NCI-H2227 treated with DMSO at 0.1 percent for 48 hours (cell line): ENCODE measurements at regions not wholly inside any gene's neighbourhood (a gene's known extent, or its start where the extent isn't known, plus 50 kb on each side); places are given as distances from the start of the nearest gene placed in this dataset.

Experiments
- DNase-seq: peaks from one replicate; lab custom pipeline; 2025; lab: John Stamatoyannopoulos, UW

DNA sequence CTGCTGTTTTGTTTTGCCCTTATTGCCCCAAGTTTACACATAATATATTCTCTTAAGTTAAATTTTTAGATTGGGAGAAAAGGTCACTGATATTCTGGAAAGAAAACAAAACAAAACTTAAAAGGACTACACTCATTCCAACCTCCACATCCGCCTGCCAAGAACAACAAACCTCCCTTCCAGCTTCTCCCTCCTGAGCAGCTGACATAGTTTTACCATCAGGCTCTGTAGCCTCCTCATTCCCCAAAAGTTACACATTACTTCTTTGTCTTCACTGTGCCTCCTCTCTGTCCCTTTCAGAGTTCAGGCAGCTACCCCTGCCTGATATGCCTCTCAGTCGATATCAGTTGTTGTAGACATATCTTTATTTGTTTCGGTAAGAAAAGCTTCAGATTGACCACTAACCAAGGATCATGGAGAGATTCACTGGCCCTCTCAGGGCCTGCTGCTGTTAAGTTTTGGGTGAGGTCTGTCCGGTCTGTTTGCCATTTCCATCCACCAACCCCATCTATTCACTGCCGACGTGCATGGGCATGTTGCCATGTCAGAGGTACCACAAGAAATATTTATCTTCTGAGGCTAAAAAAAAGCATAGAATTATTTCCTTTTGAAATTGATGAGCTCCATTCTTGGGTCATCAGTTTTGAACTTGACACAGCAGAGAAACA is 164.1 kb downstream of the GASK1B start:
- DNase-seq: no peak

DNA sequence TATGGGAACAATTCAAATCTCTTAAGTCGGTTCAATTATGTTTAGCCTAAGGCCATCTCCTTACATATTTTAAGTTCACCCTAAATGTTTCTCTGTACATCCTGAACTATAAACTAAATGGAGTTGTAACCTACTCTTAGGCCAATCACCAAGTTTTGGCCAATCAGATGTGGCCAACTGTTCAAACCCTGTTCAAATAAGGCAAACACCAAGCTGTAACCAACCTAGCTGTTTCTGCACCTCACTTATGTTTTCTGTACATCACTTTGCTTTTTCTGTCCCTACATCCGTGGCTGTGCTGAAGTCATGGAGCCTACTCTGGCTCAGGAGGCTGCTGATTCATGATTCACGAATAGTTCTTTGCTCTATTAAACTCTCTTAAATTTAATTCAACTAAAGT is 165.3 kb downstream of the GASK1B start:
- no peak for DNase-seq

DNA sequence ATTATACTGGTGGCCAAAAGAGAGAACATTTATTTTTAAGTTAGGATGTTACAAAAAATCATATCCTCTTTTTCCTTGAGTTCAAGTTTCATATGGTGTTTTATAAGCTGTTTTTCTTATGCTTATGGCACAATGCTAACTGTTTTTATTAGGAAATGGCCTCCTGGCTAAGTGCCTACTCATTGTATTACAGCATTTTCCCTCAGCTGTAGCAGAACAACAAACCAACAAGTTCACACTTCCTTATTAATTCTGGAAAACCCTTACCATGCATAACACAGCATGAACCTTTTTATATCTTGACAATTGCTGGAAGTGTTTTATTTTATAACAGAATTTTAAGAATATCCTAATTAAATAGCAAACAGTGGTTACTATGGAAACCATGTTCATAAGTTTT is 165.8 kb downstream of the GASK1B start:
- DNase-seq: no peak

DNA sequence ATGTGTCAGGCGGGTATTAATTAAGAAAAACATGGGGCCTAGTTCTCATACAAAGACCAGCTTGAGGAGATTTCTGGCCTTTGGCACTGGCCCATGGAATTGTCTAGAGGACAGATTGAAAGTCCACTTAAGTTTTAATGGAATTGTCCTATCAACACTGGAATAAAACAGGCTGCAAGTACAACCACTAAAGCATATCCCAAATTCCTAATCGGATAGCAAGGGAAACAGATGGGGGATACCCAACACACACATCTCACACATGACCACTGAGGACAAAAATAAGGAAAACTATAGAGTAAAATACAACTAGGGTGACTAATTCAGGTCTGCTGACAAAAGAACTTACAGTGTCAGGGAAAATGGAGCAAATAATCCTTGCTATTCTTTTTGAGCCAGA is 167.8 kb downstream of the GASK1B start:
- DNase-seq: no peak

DNA sequence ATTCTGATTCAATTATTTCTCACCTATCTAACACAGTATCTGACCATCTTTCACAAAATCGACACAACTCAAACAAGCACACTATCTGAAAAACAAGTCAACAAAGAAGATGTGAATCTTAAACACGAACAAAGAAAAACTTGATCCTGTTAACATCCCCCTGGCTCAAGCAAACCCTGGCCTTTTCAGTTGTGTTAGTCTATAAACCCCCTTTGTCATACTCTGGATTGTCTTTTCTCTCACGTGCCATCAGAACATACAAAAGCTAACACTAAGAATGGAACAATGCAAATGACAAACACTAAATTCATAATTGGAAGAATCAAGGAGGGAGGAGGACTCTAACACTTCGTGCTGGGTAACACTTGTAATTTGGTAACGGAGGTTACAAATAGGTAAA is 168.7 kb downstream of the GASK1B start:
- no peak for DNase-seq

DNA sequence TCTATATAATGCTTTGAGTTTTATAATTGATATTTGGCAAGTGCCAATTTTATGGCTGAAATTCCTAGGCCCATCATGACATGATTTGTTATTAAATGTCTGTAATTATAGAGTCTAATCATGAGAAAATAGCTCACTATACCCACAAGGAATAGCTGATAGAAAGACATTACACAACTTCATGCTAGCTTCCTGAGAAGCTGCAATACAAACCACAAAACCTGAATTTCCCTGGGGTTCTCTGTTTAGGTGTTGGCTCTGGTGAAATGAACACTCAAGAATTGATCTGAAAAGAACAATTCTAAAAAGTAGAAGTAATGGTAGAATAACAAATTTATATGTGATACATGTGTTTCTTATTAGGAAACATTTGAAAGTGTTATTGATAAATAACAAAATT is 169.6 kb downstream of the GASK1B start:
- DNase-seq: no peak

DNA sequence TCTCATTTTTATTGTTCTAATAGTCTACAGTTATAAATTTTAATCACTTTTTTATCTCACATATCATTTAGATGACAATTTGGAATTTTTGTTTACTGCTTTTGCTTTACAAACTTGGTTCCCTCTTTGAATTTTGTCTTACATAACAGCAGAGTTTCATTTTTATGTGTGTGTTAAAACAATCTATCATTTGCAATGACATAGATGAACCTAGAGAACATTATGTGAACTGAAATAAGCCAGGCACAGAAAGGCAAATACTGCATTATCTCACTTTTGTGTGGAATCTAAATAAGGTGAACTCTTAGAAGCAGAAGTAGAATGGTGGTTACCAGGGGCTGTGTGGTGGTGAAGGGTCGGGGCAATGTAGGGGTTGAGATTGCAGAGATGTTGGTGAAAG is 170.7 kb downstream of the GASK1B start:
- no peak for DNase-seq

DNA sequence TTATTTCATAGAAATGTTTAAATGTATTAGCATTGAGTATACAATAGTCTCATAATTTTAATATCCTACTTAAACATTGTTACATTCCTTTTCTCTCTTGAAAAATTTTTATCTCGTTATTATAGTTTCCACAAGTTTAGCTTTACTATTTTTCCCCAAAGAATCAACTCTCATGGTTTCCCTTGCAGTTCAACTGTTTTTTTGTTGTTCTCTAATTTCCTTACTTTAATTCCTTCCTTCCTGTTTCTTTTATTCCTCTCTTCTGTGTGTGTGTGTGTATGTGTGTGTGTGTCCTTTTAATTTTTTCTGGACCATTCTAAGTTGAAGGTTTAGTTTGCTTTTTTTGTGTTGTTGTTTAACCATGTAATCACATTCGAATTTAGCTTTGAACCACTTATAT is 171.1 kb downstream of the GASK1B start:
- DNase-seq: no peak

- DNase-seq: no peak
Measured at GRCh38 chr4:157999723-158000122, 173.1 kb downstream of the GASK1B start.

DNA sequence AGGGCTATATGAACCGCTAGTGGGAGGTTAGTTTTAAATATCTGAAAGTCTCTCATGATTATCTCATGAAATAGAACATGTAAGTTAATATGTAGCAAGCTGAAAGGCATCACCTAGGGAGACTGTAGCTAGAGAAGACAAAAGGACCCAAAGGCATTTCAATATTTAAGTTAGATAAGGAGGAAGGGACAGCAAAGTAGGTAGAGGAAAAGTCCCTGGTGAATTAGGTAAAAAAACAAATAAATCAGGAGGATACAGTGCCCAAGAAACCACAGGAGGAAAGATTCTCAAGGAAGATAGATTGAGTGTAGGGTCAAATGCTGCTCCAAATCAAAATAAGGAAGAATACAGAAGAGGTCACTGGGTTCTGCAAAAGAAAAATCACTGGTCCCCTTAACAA is 175.5 kb downstream of the GASK1B start:
- DNase-seq: no peak

GRCh38 chr4:157996061-157997028 is 176.5 kb downstream of the GASK1B start:
- no peak for DNase-seq

GRCh38 chr4:157994863-157995262 is 178.0 kb downstream of the GASK1B start:
- DNase-seq: no peak

DNA sequence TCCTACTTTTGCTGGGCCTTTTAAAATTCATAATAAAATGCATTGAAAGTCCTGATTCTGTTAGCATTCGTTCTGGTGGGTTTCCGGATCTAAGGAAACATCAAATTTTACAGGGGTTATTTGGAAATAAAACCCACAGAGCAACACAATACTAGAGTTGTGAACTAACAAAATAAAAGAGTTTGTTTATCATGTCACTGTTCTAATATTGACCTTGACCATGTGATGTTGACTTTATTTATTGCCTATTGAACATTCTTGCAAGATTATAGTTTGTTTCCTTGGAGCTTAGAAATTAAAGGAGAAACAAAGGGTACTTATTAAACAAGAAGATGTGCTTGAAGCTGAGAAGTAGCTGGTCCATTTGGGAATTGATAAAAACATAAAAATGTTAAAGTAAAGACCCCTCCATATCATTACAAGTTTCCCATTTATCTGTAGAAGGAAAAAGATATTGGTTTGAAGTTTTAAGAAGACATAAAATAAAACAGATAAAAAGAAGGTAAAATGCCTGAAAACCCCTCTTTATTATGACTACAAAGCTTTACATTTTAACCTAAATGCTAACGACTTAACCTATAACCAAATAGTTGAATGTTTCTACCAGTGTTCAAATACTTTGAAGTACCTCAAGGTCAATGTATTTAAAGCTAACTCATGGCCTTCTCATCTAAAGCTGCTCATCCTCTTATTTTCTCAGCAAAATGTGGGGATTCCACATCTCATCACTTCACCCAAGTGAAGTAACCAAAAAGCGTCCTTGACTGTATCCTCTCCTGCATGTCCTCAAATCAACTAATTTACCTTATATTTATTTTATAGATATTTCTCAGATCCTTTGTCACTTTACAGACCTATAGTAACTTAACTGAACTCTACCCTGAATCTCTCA is 179.6 kb downstream of the GASK1B start:
- DNase-seq: no peak

DNA sequence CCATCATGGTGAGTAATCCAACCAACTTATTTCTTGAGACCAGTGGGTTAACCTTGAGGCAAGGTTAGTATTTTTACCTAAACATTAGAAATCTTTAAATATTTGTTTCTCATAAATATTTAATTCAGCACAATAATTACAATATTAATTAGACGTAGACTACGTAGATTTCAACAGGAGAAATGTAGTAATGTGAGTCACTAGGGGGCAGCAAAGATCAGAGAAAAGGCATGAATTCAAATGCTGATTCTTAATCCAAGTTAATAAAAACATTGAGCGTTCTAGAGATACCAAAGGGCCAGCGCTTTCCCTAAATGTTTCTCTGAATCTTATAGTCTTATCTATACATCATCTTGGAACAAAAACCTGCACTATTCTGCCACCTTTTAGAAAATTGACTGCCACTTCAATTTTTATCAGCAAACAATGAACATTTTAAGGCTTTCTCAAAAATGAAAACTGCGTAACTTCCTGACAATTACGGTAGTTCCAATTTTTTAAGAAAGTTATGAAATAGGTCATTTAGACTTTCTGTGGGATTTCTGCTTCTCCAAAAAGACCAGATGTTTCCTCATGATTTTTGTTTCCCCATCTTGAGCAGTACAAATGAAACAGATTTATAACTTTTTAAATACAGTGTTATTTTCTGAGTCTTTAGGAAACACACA is 180.7 kb downstream of the GASK1B start:
- peak; percentile 56 for DNase-seq

DNA sequence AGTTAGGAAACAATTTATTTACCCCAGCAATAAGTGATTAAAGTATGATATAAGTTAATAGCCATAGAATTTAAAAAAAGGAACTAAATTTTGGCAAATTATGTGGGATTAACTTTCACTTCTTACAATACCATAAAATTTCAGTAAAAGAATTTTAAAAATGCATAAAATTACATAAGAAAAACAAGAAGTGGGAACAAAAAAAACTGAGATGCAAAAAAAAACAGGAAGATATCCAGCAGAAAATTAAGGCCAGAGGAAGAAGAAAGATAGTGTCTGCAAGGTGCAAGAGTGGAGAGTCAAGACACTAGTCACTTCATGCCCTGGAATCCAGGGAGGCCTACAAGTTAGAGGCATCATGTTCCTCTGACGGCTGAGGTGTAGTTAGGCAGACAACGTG is 184.2 kb downstream of the GASK1B start:
- DNase-seq: no peak

GRCh38 chr4:157984285-157984911 is 188.4 kb downstream of the GASK1B start:
- DNase-seq: no peak

DNA sequence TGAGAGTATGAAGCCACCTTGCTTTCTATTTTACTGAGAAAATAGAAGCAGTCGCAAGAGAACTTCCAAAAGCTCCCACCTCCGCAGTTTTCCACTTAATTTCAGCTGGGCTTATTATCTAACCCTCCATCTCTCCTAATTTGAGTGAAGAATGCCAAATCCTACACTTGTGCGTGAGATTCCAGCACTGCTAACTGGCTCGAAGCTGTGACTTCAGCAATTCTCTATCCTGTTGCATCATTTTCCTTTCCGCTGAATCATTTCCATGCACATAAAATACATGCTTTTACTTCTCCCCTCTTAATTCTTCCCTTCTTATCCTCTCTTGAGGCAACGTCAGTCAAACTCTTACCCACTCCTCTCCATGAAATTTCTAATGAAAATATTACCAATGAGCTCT is 189.5 kb downstream of the GASK1B start:
- DNase-seq: no peak

DNA sequence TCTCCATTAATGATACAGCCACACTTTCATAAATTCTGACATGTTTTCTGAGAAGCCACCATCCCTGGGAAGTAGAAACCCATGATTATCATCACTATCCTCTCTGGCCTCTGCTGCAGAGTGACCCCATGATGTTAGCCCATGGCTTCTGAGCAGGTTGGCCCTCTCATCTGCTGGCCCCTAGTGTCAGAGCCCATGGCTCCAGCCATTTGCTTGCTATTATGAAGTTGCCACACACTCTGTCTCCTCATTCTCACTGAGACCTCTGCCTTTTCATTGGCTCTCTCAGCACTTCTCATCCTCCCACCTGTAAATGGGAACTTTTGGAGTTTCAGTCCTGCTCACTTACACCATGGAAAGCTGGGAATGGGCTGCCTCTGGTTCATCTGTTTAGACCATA is 192.7 kb downstream of the GASK1B start:
- no peak for DNase-seq

DNA sequence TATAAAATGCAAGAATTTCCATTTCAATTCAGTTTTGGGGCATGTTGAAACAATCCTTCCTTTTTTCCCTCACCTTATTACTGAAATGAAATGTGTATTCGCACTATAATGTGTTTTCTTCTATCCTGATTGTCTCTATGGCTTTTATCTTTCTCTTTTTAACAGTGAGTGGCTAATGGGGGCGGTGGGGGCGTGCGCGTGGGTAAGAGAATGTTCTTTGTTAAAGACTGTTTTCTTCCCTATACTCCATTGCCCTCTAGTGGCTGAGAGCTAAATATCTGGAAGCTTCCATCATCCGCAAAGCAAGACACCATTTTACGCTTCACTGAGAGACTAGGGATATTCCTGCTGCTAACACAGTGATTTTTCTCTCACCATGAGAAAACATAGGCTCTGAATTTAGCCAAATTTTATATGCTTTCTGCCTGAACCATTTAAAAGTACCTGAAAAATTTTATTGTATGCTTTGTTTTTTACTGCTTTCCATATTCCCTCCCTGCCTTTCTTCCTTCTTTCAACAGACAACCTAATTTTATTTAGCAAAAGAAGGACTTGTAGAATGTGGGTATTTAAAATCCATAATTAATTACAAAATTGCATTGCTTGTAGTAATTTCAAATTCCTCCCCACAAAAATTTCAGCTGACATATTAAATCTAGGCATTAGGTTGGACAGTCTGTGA is 194.0 kb downstream of the GASK1B start:
- peak; percentile 91 for DNase-seq

- DNase-seq: no peak
Measured at GRCh38 chr4:157977086-157977485, 195.7 kb downstream of the GASK1B start.

GRCh38 chr4:157973297-157973696 is 199.5 kb downstream of the GASK1B start:
- no peak for DNase-seq
